Urothelium cell line (cell line): ENCODE measurements at regions not wholly inside any gene's neighbourhood (a gene's known extent, or its start where the extent isn't known, plus 50 kb on each side); places are given as distances from the start of the nearest gene placed in this dataset.
"Not testable (repeated sequence)": the region's sequence is repeated elsewhere in the genome, so short reads cannot be mapped to it uniquely, and the experiment has no call there.

Experiments
- DNase-seq: peaks from one replicate; pipeline ENCODE4 v3.0.0; 2011; ENCODE audit warnings: low spot score, mixed read lengths
- FAIRE-seq: peaks from 2 replicates; lab custom pipeline; 2011; peaks lifted over from hg19 to GRCh38; lab: Jason Lieb, UNC

GRCh38 chr15:47885920-47886319, 168.6 kb downstream of the SEMA6D start:
- DNase-seq (peak; percentile 25), FAIRE-seq (no peak)

- DNase-seq (no peak), FAIRE-seq (no peak)
These were observed 170.0 kb downstream of the SEMA6D start for GRCh38 chr15:47887241-47887800.

- FAIRE-seq (no peak), DNase-seq (no peak)
These were observed 171.2 kb downstream of the SEMA6D start for GRCh38 chr15:47888385-47889100.

- no peak for DNase-seq
- no peak for FAIRE-seq
These were observed 173.3 kb downstream of the SEMA6D start for GRCh38 chr15:47890397-47891150.

- DNase-seq, result no peak
- FAIRE-seq, result no peak
These were observed 180.2 kb downstream of the SEMA6D start for GRCh38 chr15:47897525-47897924.

GRCh38 chr15:47900751-47901150, 183.4 kb downstream of the SEMA6D start:
- DNase-seq (no peak), FAIRE-seq (no peak)

- FAIRE-seq, result no peak
- no peak for DNase-seq
These were observed 186.1 kb downstream of the SEMA6D start for GRCh38 chr15:47903368-47903767.

GRCh38 chr15:47908486-47908885, 191.2 kb downstream of the SEMA6D start:
- FAIRE-seq, result no peak
- DNase-seq, result no peak

- no peak for FAIRE-seq
These were observed 191.8 kb downstream of the SEMA6D start for GRCh38 chr15:47908950-47909670.

GRCh38 chr15:47912910-47913309, 195.6 kb downstream of the SEMA6D start:
- not testable (repeated sequence) for DNase-seq, FAIRE-seq

More at GRCh38 chr15:47908950-47909670, 191.8 kb downstream of the SEMA6D start:
- DNase-seq, result no peak

GRCh38 chr15:47917881-47918280, 200.6 kb downstream of the SEMA6D start:
- FAIRE-seq (no peak), DNase-seq (no peak)

GRCh38 chr15:47918877-47919276, 201.6 kb downstream of the SEMA6D start:
- DNase-seq (no peak), FAIRE-seq (no peak)

- DNase-seq, result no peak
- FAIRE-seq, result no peak
These were observed 196.4 kb upstream of the SLC24A5 start for GRCh38 chr15:47924381-47924780.

GRCh38 chr15:47929138-47929803, 191.5 kb upstream of the SLC24A5 start:
- DNase-seq (no peak), FAIRE-seq (no peak)

- no peak for FAIRE-seq
- DNase-seq, result no peak
These were observed 188.5 kb upstream of the SLC24A5 start for GRCh38 chr15:47932261-47932660.

- DNase-seq, result no peak
- no peak for FAIRE-seq
These were observed 187.7 kb upstream of the SLC24A5 start for GRCh38 chr15:47932951-47933641.

- no peak for FAIRE-seq
- no peak for DNase-seq
These were observed 186.9 kb upstream of the SLC24A5 start for GRCh38 chr15:47933865-47934264.

- DNase-seq (no peak), FAIRE-seq (no peak)
These were observed 186.4 kb upstream of the SLC24A5 start for GRCh38 chr15:47934342-47934741.

- DNase-seq, result no peak
- no peak for FAIRE-seq
These were observed 183.0 kb upstream of the SLC24A5 start for GRCh38 chr15:47937834-47938233.

GRCh38 chr15:47944637-47945288, 176.0 kb upstream of the SLC24A5 start:
- FAIRE-seq, result no peak
- no peak for DNase-seq
